Activated CD4-positive, alpha-beta T cell treated with anti-CD3 and anti-CD28 coated beads for 4 hours (primary cell): ENCODE measurements at regions not wholly inside any gene's neighbourhood (a gene's known extent, or its start where the extent isn't known, plus 50 kb on each side); places are given as distances from the start of the nearest gene placed in this dataset.
"Not testable (repeated sequence)": the region's sequence is repeated elsewhere in the genome, so short reads cannot be mapped to it uniquely, and the experiment has no call there.

ENCODE experiments used
- DNase-seq, 2 donors: peaks; one replicate each; pipeline ENCODE4 v3.0.0-alpha.2; 2020

GRCh38 chr1:219071209-219071608, 102.5 kb upstream of the LYPLAL1 start:
- DNase-seq, result no peak

DNA sequence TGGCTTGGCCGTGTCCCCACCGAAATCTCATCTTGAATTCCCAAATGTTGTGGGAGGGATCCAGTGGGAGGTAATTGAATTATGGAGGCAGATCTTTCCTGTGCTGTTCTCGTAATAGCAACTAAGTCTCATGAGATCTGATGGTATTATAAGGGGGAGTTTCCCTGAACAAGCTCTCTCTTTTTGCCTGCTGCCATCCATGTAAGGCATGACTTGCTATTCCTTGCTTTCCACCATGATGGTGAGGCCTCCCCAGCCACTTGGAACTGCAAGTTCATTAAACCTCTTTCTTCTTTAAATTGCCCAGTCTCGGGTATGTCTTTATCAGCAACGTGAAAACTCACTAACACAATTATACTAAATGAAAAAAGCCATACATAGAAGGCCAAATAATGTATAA, 101.3 kb upstream of the LYPLAL1 start:
- no peak for DNase-seq

DNA sequence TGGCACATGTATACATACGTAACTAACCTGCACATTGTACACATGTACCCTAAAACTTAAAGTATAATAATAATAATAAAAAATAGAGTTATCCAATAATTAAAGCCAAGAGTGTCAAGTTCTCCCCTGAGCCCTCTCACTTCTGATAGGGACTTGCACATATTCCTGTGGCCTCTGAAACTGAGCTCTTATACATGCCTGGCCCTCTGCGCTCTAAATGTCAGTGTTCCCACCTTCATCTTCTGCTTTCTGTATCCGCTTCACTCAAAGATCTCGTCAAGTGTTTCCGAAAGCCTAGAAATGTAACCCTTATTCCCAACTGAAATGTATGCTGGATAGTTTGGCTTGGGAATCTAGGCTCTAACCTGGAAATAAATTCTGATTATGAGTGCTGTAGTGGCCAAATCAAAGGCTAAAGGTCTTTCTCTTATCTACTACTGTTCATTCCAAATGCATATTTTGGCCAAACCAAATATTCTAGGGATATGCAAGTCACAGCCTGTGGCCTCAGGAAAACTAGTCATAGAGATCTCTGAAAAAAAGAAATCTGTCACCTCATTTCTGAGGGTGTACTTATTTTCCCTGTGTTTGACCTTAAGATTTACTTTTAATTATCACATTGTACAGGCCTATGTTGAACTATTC, 99.5 kb upstream of the LYPLAL1 start:
- DNase-seq, result no peak

GRCh38 chr1:219075121-219075879, 98.4 kb upstream of the LYPLAL1 start:
- no peak for DNase-seq

- no peak for DNase-seq
Observed at GRCh38 chr1:219076326-219076937, 97.2 kb upstream of the LYPLAL1 start.

DNA sequence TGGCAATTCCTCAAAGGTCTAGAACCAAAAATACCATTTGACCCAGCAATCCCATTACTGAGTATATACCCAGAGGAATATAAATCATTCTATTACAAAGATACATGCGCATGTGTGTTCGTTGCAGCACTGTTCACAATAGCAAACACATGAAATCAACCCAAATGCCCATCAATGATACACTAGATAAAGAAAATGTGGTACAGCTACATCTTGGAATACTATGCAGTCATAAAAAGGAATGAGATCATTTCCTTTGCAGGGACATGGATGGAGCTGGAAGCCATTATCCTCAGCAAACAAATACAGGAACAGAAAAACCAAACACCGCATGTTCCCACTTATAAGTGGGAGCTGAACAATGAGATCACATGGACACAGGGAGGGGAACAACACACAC, 95.9 kb upstream of the LYPLAL1 start:
- DNase-seq, result not testable (repeated sequence)

GRCh38 chr1:219081943-219082925, 91.4 kb upstream of the LYPLAL1 start:
- no peak for DNase-seq

DNA sequence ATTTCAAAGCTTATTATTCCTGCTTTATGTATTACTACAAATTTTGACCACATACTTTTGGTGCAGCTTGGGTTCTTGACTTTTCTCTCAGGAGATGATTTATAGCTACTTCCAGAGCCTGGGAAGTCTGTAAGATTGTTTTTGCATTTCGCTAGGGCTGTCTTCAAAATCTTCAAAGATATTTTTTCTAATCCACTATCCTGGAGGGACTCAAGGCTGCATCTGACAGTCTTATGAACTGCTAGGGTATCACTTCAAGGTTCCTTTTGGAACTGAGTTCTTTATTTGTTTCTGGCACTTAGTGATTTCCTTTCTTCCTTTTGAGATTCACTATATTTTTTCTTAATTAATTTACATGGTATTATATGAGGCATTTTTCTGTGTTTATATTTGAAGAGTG, 90.0 kb upstream of the LYPLAL1 start:
- no peak for DNase-seq

DNA sequence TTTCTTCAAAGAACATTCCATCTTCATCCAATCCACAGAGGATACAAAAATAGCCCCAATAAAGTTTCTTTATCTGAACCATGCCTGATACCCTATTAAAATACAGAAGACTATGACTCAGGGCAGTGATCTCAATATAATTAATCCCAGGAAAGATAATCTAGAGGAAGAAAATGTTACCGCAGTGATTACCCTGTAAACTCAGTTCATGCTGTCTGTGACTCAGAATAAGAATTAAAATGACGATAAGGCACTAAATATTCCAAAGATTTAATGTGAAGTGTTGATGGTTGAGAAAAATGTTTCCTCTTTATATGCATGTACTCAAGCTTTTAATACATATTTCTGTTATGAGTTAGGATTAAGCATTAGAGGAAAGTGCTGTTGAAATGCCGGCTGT, 88.6 kb upstream of the LYPLAL1 start:
- no peak for DNase-seq

GRCh38 chr1:219085988-219086387, 87.7 kb upstream of the LYPLAL1 start:
- DNase-seq, result no peak

DNA sequence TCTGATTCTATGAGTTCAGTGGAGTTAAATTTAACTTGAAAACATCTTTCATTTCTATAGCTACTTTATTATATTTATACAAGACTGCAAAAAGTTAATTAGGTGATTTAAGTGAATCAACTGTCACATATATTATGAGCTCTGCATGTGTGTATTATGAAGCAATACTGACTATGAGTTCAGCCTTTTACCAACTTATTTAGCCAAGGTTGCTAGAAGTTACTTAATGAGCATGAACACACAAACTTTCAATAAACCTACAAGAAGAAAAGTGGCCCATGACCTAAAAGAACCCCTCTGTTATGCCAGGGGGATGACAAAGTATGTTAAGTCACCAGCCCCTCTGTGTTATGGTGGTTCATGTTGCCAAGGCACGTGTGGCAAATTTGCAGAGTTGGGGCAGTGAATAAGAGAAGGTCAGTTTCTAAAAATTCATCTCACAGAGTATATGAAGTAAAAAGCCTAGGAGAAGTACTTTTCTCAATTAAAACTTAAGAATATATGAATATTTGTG, 86.7 kb upstream of the LYPLAL1 start:
- DNase-seq, result no peak

DNA sequence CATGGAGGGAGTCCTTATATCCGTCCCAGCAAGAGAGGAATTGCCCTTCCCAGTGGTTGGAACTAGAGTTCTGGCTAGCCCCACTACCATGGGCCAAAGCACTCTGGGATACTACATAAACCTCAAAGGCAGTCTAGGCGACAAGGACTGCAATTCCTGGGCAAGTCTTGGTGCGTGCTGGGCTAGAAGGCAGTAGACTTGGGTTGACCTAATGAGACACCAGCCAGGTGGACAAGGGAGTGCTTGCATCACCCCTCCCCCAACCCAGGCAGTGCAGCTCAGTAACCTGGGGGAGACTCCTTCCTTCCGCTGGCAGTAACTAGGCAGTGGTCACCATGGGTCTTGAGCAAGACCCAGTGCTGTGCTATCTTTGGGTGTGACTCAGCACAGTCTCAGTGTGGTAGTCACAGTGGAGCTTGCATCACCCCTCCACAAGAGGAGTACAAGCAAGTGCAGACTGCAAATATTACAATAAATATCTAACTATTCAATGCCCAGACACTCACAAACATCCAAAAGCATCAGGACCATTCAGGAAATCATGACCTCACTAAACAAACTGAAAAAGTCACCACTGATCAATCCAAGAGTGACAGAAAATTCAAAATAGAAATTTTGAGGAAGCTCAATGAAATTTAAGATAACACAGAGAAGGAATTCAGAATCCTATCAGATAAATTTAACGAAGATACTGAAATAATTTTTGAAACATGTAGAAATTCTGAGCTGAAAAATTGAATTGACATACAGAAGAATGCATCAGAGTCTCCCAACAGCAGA, 84.7 kb upstream of the LYPLAL1 start:
- no peak for DNase-seq

DNA sequence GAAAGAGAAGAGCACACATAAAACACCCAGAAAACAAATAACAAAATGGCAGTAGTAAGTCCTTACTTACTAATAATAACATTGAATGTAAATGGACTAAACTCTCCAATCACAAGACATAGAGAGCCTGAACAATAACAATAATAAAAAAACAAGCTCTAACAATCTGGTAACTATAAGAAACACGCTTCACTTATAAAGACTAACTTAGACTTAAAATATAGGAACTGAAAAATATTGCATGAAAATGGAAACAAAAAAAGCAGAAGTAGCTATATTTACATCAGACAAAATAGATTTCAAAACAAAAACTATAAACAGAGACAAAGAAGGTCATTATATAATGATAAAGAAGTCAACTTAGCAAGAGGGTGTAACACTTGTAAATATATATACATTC, 83.1 kb upstream of the LYPLAL1 start:
- DNase-seq, result no peak

- no peak for DNase-seq
Observed at GRCh38 chr1:219092206-219092605, 81.5 kb upstream of the LYPLAL1 start.

DNA sequence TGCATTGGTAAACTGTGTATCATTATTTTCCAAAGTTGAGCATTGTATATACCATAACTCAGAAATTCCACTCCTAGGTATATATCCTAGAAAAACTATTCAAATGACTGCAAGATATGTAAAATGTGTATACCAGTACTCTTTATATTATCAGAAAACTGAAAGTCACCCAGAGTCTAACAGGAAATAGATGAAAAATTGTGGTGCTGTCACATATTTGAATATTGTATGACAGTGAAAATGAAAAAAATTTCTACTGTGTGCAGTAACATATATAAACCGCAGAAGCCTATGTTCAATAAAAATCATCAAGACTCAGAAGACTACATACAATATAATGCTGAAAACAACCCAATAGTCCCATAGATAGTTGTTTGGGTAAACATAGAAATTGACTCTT, 74.4 kb upstream of the LYPLAL1 start:
- DNase-seq, result no peak

- DNase-seq, result no peak
Observed at GRCh38 chr1:219100059-219100458, 73.6 kb upstream of the LYPLAL1 start.

DNA sequence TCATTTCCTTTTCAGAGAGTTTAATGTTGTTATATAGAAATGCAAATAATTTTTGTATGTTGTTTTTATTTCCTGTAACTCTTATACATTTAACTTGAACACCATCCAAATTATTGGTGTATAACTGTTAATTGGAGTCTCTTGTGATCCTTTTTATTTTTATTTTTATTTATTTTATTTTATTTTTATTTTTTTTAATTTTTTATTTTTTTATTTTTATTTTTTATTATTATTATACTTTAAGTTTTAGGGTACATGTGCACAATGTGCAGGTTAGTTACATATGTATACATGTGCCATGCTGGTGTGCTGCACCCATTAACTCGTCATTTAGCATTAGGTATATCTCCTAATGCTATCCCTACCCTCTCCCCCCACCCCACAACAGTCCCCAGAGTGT, 71.2 kb upstream of the LYPLAL1 start:
- DNase-seq, result not testable (repeated sequence)

DNA sequence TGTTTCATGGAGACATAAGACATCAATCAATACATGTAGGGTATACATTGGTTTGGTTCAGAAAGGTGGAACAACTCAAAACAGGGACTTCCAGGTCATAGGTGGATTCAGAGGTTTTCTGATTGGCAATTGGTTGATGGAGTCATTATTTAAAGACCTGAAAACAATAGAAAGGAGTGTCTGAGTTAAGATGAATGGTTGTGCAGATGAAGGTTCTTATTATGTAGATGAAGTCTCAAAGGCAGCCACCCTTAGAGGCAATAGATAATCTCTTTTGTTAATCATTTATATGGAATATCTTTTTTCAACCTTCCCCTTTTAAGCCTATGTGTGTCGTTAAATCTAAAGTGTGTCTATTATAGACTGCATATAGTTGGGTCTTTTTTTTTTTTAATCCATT, 67.8 kb upstream of the LYPLAL1 start:
- DNase-seq, result no peak

DNA sequence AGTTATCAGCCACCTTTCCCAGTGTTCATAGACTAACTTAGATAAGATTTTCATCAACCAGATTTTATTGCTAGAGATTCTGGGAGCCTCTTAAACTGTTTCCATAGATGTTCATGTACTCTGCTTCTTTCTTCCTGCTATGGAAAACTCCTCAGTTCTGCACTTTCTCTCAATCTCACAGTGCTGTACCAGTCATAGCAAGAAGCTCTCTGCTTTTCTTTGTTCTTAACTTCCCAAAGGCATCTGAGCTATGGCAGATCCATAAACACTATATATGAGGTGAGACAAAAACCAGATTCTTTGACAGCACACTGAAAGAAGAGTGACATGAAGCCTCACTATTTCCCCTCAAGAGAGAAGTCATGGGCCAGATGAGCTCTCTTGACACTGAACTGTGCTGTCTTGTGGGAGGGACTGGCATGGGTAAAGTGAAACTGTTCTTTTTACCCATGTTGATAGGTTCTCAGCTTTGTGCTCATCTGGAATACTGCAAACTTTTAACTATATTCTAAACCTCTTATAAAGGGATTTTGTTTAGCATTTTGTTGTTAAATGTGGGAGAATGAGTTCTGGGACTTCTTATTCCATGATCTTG, 64.2 kb upstream of the LYPLAL1 start:
- DNase-seq, result no peak

DNA sequence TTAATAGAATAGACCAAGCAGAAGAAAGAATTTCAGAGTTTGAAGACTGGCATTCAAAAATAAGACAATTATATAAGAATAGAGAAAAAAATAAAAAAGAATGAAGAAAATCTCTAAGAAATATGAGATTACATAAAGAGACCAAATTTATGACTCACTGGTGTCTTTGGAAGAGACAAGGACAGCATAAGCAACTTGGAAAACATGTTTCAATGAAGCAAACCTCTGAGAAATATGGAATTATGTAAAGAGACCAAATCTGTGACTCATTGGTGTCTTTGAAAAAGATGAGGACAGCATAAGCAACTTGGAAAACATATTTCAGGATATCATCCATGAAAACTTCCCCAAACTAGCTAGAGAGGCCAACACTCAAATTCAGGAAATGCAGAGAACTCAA, 60.4 kb upstream of the LYPLAL1 start:
- DNase-seq, result no peak

GRCh38 chr1:219114014-219114413, 59.7 kb upstream of the LYPLAL1 start:
- DNase-seq, result no peak

DNA sequence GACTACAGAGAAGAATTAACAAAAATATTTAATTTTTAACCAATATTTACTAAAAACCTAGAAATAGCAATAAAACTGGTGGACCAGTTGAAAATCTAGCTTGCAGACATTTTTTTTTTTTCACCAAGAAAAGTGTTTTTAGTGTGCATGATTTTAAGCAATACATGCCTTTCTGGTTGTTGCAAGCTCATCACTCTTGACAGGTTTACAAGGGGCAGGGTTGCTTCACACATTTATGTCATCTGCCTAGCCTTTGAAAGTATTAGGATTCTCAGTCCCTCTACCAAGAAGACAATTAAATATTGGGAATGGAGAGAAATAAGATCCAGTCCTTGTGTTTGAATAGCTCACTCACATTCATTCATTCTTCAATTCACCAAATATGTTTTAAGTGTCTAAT, 53.8 kb upstream of the LYPLAL1 start:
- no peak for DNase-seq
